ENCODE measurements at regions not wholly inside any gene's neighbourhood (a gene's known extent, or its start where the extent isn't known, plus 50 kb on each side); places are given as distances from the start of the nearest gene placed in this dataset.

- no peaks in the 10 kb centered on the region for H3K36me3 ChIP-seq (ENCODE audit: insufficient read depth, low read length)
- H3K9me3 ChIP-seq (ENCODE audit: insufficient read depth, low read length, severe bottlenecking), result no peaks in the 10 kb centered on the region
- no peak overlapping the region for H2AFZ ChIP-seq (ENCODE audit: low read depth, low read length)
- H3K27ac ChIP-seq (ENCODE audit: low read length), result no peak overlapping the region
- H3K27me3 ChIP-seq (ENCODE audit: insufficient read depth, low read length, poor library complexity), result no peaks in the 10 kb centered on the region
- peaks cover 9% of the 10 kb centered on the region for H3K4me1 ChIP-seq (ENCODE audit: insufficient read depth, low read length)
- no peak for ATAC-seq (ENCODE audit: insufficient read depth, low read depth)
- TF ChIP-seq EZH2 (IDR thresholded peaks at IDR 0.05; ENCODE audit: borderline replicate concordance, low read depth, low read length, severe bottlenecking) (no peak), CTCF (IDR thresholded peaks at IDR 0.05; ENCODE audit: borderline replicate concordance, extremely low read depth, low read length, poor library complexity, severe bottlenecking) (no peak)
- H3K9ac ChIP-seq (ENCODE audit: low read depth, low read length), result no peak overlapping the region
- H4K20me1 ChIP-seq (ENCODE audit: insufficient read depth, low read length), result no peaks in the 10 kb centered on the region
- no peak for DNase-seq
- no peak overlapping the region for H3K4me2 ChIP-seq (ENCODE audit: insufficient read depth, low read length)
- H3K4me3 ChIP-seq (ENCODE audit: low read depth in 1 of 2, low read length in 2 of 2), result no peak overlapping the region
- no peaks in the 10 kb centered on the region for H3K79me2 ChIP-seq (ENCODE audit: insufficient read depth, low read length)
These were observed 146.7 kb downstream of the PSMG1 start for GRCh38 chr21:39036581-39036980.

GRCh38 chr21:39034590-39035536 lies 148.4 kb downstream of the PSMG1 start:
- H3K79me2 ChIP-seq (ENCODE audit: insufficient read depth, low read length), result no peaks in the 10 kb centered on the region
- no peak for TF ChIP-seq CTCF (IDR thresholded peaks at IDR 0.05; ENCODE audit: borderline replicate concordance, extremely low read depth, low read length, poor library complexity, severe bottlenecking)
- no peak for TF ChIP-seq EZH2 (IDR thresholded peaks at IDR 0.05; ENCODE audit: borderline replicate concordance, low read depth, low read length, severe bottlenecking)
- H4K20me1 ChIP-seq (ENCODE audit: insufficient read depth, low read length), result no peaks in the 10 kb centered on the region
- H3K27ac ChIP-seq (ENCODE audit: low read length), result no peak overlapping the region
- no peak overlapping the region for H2AFZ ChIP-seq (ENCODE audit: low read depth, low read length)
- H3K4me1 ChIP-seq (ENCODE audit: insufficient read depth, low read length), result no peaks in the 10 kb centered on the region
- no peak overlapping the region for H3K4me2 ChIP-seq (ENCODE audit: insufficient read depth, low read length)
- H3K36me3 ChIP-seq (ENCODE audit: insufficient read depth, low read length), result no peaks in the 10 kb centered on the region
- ATAC-seq (ENCODE audit: insufficient read depth, low read depth), result no peak
- H3K9me3 ChIP-seq (ENCODE audit: insufficient read depth, low read length, severe bottlenecking), result no peaks in the 10 kb centered on the region
- H3K4me3 ChIP-seq (ENCODE audit: low read depth in 1 of 2, low read length in 2 of 2), result no peak overlapping the region
- H3K9ac ChIP-seq (ENCODE audit: low read depth, low read length), result no peak overlapping the region
- no peaks in the 10 kb centered on the region for H3K27me3 ChIP-seq (ENCODE audit: insufficient read depth, low read length, poor library complexity)
- DNase-seq, result no peak

- H2AFZ ChIP-seq (ENCODE audit: low read depth, low read length), result no peak overlapping the region
These were observed 149.2 kb downstream of the PSMG1 start for GRCh38 chr21:39033878-39034589.

More at GRCh38 chr21:39033878-39034589, 149.2 kb downstream of the PSMG1 start:
- no peak overlapping the region for H3K4me3 ChIP-seq (ENCODE audit: low read depth in 1 of 2, low read length in 2 of 2)
- H3K4me2 ChIP-seq (ENCODE audit: insufficient read depth, low read length), result no peak overlapping the region
- H3K9ac ChIP-seq (ENCODE audit: low read depth, low read length), result no peak overlapping the region
- DNase-seq (no peak), ATAC-seq (ENCODE audit: insufficient read depth, low read depth) (peak; percentile 39)
- H4K20me1 ChIP-seq (ENCODE audit: insufficient read depth, low read length), result no peaks in the 10 kb centered on the region
- no peaks in the 10 kb centered on the region for H3K27me3 ChIP-seq (ENCODE audit: insufficient read depth, low read length, poor library complexity)
- no peaks in the 10 kb centered on the region for H3K4me1 ChIP-seq (ENCODE audit: insufficient read depth, low read length)
- no peaks in the 10 kb centered on the region for H3K36me3 ChIP-seq (ENCODE audit: insufficient read depth, low read length)
- no peak for TF ChIP-seq CTCF (IDR thresholded peaks at IDR 0.05; ENCODE audit: borderline replicate concordance, extremely low read depth, low read length, poor library complexity, severe bottlenecking)
- no peak for TF ChIP-seq EZH2 (IDR thresholded peaks at IDR 0.05; ENCODE audit: borderline replicate concordance, low read depth, low read length, severe bottlenecking)
- no peak overlapping the region for H3K27ac ChIP-seq (ENCODE audit: low read length)
- no peaks in the 10 kb centered on the region for H3K79me2 ChIP-seq (ENCODE audit: insufficient read depth, low read length)
- H3K9me3 ChIP-seq (ENCODE audit: insufficient read depth, low read length, severe bottlenecking), result no peaks in the 10 kb centered on the region
